Panc1 (cell line): ENCODE measurements at regions not wholly inside any gene's neighbourhood (a gene's known extent, or its start where the extent isn't known, plus 50 kb on each side); places are given as distances from the start of the nearest gene placed in this dataset.

ENCODE experiments used
- ATAC-seq: fragments of 200-7000 bp; cut with Tn5 transposase; 2 replicates; pipeline ENCODE4 v1.9.1; 2020; ENCODE audit warnings: mild to moderate bottlenecking, moderate library complexity
- BruUV-seq: library from RNA; stranded (reverse); fragments of 400-500 nt; replicated peaks from 2 replicates; lab custom pipeline; 2021; lab: Mats Ljungman, UMichigan
- CTCF ChIA-PET: fragments of 300-600 bp; sonication (Branson Sonifier 250); formaldehyde crosslinking; loops from one replicate; lab custom pipeline; 2022; ENCODE audit warnings: antibody characterized with exemption; lab: Charles Lee
- POLR2A ChIA-PET: fragments of 300-600 bp; sonication (Branson Sonifier 250); formaldehyde crosslinking; loops from one replicate; lab custom pipeline; 2022; ENCODE audit warnings: antibody characterized with exemption; lab: Charles Lee
- DNase-seq: peaks from one replicate; pipeline ENCODE4 v3.0.0-alpha.2; 2010; ENCODE audit warnings: low read depth, low spot score
- H3K27ac ChIP-seq: 2 replicates; pipeline ENCODE4 v1.5.1; 2011; ENCODE audit warnings: mild to moderate bottlenecking, low read length, inconsistent platforms
- H3K27me3 ChIP-seq: fragments of 200-500 bp; sonication (Bioruptor generic); 2 replicates; pipeline ENCODE4 v1.6.0; 2014; ENCODE audit warnings: low read length, inconsistent platforms; ENCODE audit not compliant: control insufficient read depth, insufficient read depth
- H3K36me3 ChIP-seq: fragments of 200-500 bp; sonication (Bioruptor generic); 2 replicates; pipeline ENCODE4 v1.5.1; 2014; ENCODE audit warnings: inconsistent platforms, mild to moderate bottlenecking, low read length, moderate library complexity; ENCODE audit not compliant: control insufficient read depth, insufficient read depth
- H3K4me1 ChIP-seq: 2 replicates; pipeline ENCODE4 v1.5.1; 2011; ENCODE audit warnings: inconsistent platforms, mild to moderate bottlenecking, low read length, moderate library complexity; ENCODE audit not compliant: control insufficient read depth, insufficient read depth
- H3K4me3 ChIP-seq, 2 experiments: 2 replicates each; pipeline ENCODE4 v1.5.1; 2011 to 2012; ENCODE audit warnings: low read depth in 2 of 2, low read length in 2 of 2, mild to moderate bottlenecking in 2 of 2, inconsistent platforms in 1 of 2, moderate library complexity in 1 of 2
- H3K9me3 ChIP-seq: fragments of 200-500 bp; sonication (Bioruptor generic); 2 replicates; pipeline ENCODE4 v1.5.1; 2014; ENCODE audit warnings: low read depth, mild to moderate bottlenecking, inconsistent platforms, low read length, moderate library complexity; ENCODE audit not compliant: control insufficient read depth, insufficient read depth
- CTCF ChIP-seq: fragments of 450-650 bp; IDR thresholded peaks from 2 replicates; pipeline ENCODE4 v1.5.1; 2017; ENCODE audit warnings: mild to moderate bottlenecking
- POLR2AphosphoS5 ChIP-seq: IDR thresholded peaks from 2 replicates; pipeline ENCODE4 v1.6.1; 2012; ENCODE audit warnings: mild to moderate bottlenecking, low read depth, low read length, moderate library complexity
- REST ChIP-seq, 2 experiments: IDR thresholded peaks; 2 replicates each; pipeline ENCODE4 v1.6.1; 2011 to 2012; ENCODE audit warnings: low read depth in 2 of 2, control low read depth in 1 of 2, low read length in 1 of 2, mild to moderate bottlenecking in 1 of 2, moderate library complexity in 1 of 2; ENCODE audit not compliant: insufficient read depth in 1 of 2
- SIN3A ChIP-seq: IDR thresholded peaks from 2 replicates; pipeline ENCODE4 v1.6.1; 2012; ENCODE audit warnings: low read depth, mild to moderate bottlenecking, low read length, moderate library complexity, borderline replicate concordance; ENCODE audit not compliant: insufficient read depth
- TCF7L2 ChIP-seq: IDR thresholded peaks from 2 replicates; pipeline ENCODE4 v1.6.1; 2011; ENCODE audit warnings: mild to moderate bottlenecking, low read depth, low read length, inconsistent platforms
- in situ Hi-C: cut with HindIII; loops from 2 replicates; pipeline ENCODE4 v1.10.0; 2016; ENCODE audit warnings: low sequenced_read_pairs, low pct_unique_long_range_greater_than_20kb
- intact Hi-C: fragments of 100-400 bp; cut with micrococcal nuclease; formaldehyde crosslinking; loops from one replicate; pipeline ENCODE4 v1.10.0; 2022; ENCODE audit not compliant: unreplicated experiment

GRCh38 chr9:93392974-93393373, 58.5 kb upstream of the FAM120A start:
- POLR2A ChIA-PET, result no interaction called here

More at GRCh38 chr9:93392974-93393373, 58.5 kb upstream of the FAM120A start:
- H3K36me3 ChIP-seq, result no peaks in the 10 kb centered on the region
- no peak overlapping the region for H3K27ac ChIP-seq
- BruUV-seq, result no TSS peak
- CTCF ChIA-PET, result no interaction called here
- TF ChIP-seq SIN3A (no peak), CTCF (no peak), TCF7L2 (no peak), REST (IDR thresholded peaks at IDR 0.05; ENCODE audit: insufficient read depth in 1 of 2, low read depth in 2 of 2, low read length in 1 of 2) (no peak), POLR2AphosphoS5 (no peak)
- ATAC-seq (no peak), DNase-seq (no peak)
- H3K27me3 ChIP-seq, result no peaks in the 10 kb centered on the region
- no peaks in the 10 kb centered on the region for H3K9me3 ChIP-seq
- in situ Hi-C loops (no loop called here), intact Hi-C loops (no loop called here)
- H3K4me3 ChIP-seq, result no peak overlapping the region
- H3K4me1 ChIP-seq, result no peaks in the 10 kb centered on the region
